ENCODE measurements at regions not wholly inside any gene's neighbourhood (a gene's known extent, or its start where the extent isn't known, plus 50 kb on each side); places are given as distances from the start of the nearest gene placed in this dataset.

DNA sequence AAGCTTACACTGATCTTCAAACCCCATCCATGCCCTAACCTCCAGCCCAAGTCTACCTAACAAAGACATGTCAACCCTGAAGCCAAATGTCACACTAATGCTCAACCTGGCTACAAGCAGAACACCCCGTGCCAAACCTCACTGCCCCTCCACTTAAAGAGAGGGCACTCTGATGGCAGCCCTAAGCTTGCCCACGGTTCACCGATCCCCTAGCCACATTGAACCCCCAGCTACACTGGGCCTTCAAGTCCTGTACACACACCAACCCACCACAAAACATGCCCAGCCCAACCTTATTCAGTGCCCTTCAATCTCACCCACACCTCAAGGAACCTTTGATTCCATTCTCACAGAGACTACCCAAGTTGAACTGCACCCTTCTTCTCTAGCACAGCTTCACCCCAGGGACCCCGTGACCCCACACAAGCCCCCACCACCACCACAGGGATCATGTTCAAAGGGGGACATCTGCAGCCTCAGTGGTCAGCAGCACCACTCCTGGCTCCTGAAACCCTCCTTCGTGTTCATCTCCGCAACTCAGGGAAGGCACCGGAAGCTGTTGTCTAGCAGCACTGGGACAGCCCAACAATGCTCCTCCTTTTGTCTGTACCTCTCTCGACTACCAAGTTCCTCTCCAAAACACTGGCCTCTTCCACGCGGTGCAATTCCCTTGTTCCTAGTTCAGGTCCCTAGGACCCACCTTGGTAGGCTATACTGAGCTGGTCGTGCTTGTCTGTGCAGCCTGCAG is 218.8 kb downstream of the CYP26B1 start:
- TF ChIP-seq, protein P1, sequence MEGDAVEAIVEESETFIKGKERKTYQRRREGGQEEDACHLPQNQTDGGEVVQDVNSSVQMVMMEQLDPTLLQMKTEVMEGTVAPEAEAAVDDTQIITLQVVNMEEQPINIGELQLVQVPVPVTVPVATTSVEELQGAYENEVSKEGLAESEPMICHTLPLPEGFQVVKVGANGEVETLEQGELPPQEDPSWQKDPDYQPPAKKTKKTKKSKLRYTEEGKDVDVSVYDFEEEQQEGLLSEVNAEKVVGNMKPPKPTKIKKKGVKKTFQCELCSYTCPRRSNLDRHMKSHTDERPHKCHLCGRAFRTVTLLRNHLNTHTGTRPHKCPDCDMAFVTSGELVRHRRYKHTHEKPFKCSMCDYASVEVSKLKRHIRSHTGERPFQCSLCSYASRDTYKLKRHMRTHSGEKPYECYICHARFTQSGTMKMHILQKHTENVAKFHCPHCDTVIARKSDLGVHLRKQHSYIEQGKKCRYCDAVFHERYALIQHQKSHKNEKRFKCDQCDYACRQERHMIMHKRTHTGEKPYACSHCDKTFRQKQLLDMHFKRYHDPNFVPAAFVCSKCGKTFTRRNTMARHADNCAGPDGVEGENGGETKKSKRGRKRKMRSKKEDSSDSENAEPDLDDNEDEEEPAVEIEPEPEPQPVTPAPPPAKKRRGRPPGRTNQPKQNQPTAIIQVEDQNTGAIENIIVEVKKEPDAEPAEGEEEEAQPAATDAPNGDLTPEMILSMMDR (IDR thresholded peaks at IDR 0.05), result no peak

DNA sequence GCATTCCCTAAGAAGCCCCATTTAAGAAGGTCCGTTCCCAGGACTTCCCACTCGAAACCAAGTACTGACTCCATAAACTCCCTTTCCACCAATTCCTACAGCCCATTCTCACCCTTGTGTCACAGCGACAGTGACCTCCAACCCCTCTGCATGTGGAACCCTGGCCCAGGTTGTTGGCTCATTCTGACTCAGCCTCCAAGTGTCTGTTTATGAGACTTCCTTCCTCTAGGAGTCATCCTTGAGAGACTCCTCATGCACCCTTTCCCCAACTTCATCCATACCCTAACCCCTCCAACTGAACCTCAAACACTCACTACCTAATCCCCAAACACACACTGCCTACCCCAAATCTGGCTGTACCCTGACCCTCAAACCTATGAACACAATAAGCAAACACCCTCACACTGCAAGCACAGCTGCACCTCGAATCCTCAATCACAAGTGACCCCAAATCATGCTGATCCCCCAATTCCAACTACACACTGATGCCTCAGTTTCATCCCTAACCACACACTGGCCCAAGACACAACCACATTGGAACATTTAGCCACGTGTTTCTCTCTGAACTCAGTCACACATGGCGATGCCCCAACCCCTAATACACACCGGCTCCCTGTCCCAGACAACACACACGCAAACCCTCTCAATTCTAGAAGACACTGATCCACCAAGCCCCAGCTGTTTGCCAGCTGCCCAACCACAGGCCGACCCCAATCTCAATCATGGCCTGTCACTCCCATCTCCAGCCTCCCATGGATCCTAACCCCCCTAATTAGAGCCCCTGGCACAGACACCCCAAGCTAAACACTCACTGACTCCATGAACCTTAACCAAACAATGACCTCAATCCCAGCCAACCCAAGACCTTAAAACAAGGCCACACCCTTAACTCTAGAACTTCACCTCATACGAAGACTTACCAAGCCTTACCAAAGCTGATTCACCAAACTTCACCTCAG is 219.6 kb downstream of the CYP26B1 start:
- TF ChIP-seq, protein P1 (IDR thresholded peaks at IDR 0.05), result no peak

DNA sequence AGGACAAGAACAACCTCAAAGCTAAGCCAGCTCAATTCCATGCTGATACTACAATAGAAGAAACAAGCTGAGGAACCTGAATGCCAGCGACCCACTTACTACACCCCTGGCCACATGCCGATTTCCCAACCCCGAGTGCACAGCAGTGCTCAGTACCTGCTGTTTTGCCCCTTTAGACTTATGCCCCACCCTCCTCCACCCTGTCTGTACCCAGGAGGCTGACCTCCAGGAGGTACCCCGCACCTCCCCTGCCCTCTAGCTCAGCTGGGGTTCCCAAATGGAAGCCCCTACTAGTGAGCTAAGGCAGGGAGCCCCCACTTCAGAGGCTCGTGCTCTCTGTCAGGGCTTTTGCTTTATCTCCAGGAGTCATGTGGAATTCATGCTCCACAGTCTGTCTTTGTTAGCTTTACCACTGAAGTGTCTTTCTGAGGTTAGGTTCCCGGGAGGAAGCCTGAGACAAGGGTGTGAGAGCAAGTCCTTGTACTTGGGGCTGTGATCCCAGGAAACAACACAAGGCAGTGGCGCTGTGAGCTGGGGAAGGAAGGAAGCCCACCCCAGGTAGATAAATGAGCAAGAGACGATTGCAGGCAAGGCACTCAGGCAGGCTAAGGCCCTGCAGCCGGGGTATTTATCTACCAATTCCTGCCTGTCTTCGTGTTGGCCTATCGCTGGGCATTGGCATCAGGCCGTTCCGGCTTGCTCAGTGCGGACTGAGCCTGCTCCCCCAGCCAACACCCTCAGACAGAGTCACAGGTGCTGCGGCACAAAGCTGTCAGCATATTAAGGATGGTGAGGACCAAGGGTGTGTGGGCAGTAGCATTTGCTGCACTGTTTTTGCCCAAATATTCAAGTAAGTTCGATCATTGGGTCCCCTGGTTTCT is 220.5 kb downstream of the CYP26B1 start:
- TF ChIP-seq, protein P1 (IDR thresholded peaks at IDR 0.05), result no peak

DNA sequence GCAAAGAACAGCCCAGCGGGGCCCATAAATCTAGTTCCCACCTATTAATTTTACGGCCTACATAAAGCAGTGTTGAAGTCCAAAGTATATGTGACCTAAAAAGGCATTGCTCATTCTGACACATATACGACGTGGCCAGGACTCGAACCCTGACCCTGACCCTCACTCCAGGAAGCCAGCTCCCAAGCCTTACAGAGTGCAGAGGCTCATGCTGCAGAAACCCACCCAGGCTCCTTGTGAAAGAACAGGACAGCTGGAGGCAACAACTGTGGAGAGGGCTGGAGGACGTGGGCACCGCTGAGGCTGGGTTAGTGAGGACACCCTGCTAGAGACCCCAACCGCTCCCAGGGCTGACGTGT is 221.6 kb downstream of the CYP26B1 start:
- TF ChIP-seq, protein P1 (IDR thresholded peaks at IDR 0.05), result no peak

DNA sequence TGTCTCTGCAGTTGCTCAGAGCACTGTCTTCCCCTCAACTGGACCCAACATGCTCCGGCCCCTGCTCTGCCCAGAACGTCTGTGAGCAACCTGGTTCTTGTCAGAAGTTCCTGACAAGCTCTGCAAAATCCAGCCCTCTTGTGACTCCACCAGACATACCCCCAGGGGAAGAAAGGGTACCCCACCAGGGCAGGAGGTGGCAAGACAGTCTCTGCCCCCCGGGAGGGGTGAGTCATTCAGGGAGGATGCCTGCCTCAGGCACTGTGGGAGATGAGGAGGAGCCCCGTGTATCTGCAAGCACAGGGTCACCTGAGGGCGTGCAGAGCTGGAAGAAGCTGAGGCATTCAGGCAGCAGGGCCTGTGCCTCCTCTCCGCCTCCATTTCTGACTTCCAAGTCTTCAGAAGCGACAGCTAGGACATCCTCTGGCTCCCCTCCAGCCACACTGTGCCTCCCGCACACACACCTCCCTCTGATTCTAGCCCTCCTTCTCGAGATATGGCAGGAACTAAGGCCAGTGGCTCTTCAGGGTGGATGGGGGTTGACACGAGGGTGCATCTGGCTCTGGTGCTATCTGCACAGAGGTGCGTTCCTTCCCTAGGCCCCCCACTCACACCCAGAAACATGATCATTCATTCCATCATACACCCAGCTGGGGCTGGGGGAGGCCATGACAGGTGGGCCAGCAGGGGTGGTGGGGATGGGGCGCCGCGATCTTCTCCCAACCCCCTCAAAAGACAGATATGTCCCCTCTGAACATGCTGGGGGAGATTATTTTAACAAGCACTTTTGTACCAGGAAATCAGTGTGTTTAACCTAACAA is 222.2 kb downstream of the CYP26B1 start:
- TF ChIP-seq, protein P1 (IDR thresholded peaks at IDR 0.05), result no peak

DNA sequence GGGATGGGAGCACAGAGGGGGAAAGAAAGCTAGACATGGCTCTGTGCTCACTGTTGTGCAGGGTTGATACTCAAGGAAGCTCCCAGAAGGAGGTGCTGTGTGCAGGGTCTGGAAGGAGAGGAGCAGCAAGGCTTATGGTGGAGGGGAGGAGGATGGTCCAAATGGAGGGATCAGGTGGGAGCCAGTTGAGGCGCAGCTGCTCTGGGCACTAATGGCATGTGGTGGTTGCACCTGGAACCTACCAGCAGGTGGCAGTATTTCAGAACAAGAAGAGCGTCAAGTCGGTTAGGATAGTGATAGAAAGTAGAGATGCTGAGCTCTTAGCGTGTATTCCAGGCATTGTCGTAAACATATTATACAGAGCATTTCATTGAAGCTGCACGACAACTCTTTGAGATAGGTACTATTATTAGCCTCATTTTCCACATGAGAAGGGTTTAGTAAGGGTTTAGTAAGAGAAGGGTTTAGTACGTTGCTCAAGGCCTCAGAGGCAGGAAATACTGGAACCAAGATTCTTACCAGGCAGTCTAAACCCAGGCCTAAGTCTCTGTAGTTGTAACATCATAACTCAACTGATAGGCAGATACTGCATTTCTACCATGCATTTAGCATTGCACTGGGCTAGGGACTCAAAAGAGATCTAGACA is 223.7 kb downstream of the CYP26B1 start:
- TF ChIP-seq, protein P1 (IDR thresholded peaks at IDR 0.05), result peak; percentile 62
